NCI-H1930 (cell line): ENCODE measurements at regions not wholly inside any gene's neighbourhood (a gene's known extent, or its start where the extent isn't known, plus 50 kb on each side); places are given as distances from the start of the nearest gene placed in this dataset.

Experiments used
- DNase-seq, 2 experiments: peaks; one replicate each; lab custom pipeline; 2025; lab: John Stamatoyannopoulos, UW

DNA sequence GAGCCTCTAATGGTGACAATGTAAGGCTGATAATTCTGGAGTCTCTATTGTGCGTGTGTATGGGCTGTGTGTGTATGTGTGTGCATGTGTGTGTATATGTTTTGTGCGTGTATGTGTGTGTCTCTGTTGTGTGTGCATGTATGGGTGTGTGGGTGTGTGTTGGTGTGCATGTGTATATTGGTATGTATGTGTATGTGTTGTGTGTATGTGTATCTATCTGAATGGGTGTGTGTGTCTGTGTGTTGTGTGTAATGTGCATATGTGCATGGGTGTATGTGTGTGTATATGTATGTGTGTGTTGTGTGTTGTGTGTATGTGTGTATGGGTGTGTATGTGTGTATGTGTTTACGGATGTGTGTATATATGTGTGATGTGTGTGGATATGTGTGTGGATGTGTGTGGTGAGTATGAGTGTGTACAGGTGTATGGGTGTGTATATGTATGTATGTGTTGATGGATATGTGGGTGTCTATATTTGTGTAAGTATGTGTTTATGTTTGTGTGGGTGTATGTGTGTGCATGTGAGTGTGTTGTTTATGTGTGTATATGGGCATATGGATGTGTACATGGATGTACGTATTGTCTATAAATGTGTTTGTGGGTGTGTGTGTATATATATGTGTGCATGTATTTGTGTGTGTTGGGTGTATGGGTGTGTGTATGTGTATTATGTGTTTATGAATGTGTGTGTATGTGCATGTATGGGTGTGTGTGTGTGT lies 366.7 kb downstream of the UQCRFS1 start:
- DNase-seq, result no peak

DNA sequence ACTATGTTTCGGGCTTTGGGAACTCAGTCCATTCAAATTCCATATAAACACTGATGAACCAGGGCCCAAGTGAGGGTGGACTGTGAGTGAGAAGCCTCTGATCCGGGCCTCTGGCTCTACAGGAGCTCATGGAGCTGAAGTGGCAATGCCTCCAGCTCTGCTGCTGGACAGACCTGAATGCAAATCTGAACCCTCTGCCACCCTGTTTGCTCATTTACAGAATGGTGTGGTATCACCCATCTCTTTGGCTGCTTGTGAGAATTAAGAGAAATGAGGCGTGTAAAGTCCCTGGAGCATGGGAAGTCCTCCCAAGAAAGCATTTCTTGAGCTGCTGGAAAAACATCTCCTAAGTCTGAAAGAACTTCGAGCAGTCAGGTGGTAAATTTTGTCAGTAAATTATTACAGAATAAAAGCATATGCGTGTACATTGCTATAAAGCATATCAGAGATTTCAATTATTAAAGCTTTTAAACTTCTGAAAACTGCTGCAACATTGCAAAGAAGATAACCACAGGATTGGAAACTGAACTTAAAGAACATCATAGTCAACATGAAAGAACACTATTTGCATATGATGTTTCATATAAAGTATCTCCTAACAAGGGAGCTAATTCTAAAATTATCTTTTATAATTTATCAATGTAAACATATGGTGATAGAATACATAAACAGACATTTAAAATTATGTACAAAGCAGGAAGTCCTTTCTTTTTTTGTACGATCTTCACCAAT lies 369.0 kb downstream of the UQCRFS1 start:
- no peak for DNase-seq

DNA sequence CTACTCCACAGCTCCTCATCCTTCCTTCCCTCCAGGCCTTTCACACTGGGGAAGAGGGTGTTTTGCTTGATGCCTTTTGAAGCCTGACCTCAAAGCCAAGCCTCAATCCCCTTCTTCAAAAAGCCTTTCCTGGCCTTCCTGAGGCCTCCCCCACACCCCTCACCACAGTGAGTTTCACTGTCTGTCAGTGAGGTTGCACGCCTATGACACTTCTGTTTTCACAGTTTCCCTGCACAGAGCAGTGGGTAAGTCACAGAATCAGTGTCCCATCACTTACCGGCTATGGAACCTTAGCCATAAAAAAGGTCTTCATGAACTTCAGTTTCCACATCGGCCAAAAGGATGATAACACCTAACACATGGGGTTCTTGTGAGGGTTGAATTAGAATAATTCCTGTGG lies 371.4 kb downstream of the UQCRFS1 start:
- DNase-seq, result no peak

DNA sequence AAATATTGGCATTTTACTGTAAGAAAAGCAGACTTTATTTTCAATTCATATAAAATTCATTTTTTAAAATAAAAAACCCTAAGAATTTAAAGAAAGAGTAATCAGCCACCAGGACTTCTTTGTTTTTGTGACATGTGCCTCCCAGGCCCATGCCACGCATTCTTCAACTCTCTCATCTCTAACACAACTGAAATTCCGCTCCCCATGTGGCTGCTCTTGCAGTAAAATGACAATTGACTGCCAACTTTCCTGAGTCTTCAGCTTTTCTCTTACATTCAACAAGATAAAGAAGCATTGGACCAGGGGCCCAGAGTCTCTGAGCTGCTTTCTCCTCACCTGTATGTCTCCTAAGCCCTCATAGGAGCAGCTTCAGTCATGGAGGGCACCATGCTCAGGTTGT lies 372.1 kb downstream of the UQCRFS1 start:
- no peak for DNase-seq

DNA sequence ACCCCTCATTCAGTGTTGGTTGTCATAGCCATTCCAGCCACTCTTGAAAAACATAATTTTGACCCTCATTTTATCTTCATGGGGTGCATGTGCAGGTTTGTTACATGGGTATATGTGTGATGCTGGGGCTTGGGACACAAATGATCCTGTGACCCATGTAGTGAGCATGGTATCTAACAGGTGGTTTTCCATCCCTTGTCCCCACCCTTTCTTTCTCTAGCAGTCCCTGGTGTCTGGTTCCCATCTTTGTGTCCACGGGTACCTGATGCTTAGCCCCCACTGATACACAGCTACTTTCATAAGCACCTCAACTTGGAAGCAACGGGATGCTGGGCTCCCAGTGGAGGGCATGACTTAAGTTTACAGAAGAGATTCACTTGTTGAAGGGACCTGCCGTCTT lies 373.5 kb downstream of the UQCRFS1 start:
- DNase-seq, result no peak

DNA sequence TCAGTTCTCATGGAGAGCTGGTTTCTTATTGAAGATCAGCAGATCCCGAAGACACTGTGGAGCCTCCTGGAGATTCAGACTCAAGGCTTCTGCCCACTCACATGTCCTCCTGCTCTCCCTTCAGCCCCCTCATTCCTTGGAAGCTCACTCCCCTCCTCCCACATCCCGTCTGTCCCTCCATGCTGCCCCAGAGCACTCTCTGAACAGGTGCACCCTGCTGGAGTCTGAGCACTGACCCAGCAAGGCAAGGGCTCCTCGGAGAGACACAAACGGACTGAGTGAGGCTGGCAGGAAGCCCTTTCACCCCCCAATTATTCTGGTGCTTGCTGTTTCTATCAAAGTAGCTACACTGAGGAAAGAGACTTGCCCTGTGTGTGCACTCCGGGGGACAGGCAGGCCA lies 374.0 kb downstream of the UQCRFS1 start:
- no peak for DNase-seq

DNA sequence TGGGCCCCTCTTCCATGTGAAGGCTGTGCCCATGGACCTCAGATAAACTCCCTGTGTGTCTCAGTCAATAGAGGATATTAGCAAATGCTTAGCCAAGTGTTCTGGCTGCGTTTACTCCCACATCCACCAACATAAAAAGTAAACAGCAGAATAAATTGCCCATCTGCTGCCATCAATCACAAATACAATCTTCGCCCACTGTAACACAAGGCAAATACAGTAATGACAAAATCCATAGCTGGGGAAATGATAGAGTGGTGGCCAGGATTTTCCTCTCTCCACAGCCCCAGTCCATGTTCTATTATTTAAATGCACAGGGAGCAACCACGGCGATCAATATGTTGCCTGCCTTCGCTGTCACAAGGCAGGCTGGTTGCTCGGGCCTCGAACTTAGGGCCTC lies 376.5 kb downstream of the UQCRFS1 start:
- no peak for DNase-seq

DNA sequence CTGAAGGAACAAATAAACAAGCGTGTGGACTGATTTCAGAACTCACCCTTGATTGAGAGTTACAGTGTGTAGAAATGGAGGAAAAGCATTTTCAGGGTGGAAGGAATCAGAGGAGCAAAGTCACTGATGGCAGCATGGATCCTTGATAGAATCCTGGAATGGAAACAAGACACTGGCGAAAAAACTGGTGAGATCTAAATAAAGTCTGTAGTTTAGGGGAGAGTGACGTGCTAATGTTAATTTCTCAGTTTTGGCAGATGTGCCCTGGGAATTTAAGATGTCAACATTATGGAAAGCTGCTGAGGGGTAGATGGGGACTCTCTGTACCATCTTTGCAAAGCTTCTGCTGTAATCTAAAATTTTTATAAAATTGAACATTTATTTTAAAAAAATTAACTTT lies 378.0 kb downstream of the UQCRFS1 start:
- no peak for DNase-seq

DNA sequence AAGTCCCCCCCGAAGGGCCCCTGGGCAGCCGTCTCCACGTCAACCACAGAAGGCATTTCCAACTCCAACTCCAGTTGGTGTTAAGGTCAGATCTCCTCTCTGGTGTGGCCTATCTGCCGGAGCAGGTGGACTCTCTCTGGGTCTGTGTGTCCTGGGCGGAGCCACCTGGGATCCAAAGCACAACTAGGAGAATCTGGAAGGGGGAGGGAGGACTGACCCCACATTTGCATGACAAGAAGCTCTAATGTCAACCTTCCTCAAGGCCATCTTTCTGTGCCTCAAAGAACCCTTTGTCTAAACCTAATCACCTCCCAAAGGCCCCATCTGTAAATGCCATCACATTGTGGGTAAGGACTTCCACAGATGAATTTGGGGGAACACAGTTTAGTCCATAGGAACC lies 381.5 kb downstream of the UQCRFS1 start:
- no peak for DNase-seq

DNA sequence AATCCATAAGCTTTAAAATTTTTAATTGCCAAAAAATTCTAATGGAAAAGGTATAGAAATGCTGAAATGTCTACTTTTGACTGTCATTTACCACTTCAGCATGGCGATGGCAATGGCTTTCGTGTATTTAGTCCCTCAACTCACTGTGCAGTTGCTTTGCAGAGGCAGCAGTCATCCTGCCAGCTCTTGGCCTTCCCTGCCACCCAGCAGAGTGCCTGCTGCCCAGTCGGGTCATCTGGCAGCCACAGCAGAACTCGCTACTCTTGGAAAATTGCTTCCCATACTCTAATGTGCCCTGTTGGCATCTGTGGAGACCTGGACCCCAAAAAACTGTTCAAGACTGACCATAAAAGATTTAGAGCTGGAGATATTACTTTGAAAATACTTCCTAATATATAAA lies 383.2 kb downstream of the UQCRFS1 start:
- no peak for DNase-seq

DNA sequence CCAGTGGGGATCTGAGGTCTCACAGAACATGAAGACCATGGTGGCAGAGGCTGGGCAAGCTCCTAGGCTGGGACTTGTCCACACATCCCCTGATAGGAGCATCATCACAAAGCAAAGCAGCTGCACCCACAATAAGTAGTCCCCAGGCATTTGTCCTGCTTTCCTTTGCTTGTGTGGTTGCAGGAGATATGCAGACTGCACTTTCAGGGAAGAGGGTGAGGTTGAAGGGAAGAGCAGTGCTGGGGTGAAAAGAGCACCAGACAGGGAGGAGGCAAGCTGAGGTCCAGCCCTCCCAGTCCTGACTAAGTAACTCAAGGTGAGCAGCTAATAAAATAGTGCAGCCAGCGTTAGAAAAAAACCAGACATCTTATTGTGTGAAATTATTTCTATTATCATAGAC lies 383.6 kb downstream of the UQCRFS1 start:
- no peak for DNase-seq

DNA sequence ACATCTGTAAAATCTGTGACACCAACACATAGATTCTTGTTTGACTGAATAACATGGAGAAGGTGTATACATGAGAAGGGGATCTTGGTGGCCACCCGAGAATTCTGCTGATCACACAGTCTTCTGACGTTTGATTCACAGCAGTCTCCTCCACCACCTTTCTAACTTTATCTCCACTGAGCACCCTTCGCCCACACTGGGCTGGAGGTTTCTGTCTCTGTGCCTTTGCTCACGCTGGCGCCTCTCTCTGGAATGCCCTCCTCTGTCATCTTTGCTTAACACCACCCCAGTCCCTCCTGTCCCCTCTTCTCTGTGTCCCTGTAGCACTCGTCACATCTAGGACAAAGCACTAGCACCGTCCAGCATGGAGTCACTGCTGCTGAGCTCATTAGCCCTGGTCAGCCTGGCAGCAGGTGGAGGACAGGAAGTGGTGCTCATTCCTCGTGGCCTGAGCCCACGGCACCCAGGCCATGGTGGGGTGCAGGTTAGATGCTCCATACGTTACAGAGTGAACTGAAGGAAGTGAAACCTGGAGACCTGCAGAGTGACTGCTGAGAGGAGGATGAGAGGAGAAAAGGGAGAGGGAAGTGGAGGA lies 384.6 kb downstream of the UQCRFS1 start:
- no peak for DNase-seq

DNA sequence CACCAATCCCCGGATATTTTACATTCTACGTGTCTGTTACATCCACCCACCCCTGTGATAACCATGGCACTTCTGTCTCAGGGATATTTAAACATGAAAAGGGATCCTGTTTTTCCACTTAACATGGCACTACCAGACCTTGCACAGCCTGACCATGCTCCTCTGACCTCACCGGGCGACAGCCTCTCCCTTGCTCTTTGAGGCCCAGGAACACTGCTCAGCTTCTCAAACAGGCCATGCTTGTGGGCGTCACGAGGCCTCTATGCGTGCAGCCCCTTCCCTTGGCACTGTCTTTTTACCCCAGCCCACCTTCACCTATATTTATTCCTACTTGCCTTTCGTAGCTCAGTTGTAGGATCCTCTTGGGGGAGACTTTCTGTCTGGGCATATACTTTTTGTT lies 385.6 kb downstream of the UQCRFS1 start:
- no peak for DNase-seq

DNA sequence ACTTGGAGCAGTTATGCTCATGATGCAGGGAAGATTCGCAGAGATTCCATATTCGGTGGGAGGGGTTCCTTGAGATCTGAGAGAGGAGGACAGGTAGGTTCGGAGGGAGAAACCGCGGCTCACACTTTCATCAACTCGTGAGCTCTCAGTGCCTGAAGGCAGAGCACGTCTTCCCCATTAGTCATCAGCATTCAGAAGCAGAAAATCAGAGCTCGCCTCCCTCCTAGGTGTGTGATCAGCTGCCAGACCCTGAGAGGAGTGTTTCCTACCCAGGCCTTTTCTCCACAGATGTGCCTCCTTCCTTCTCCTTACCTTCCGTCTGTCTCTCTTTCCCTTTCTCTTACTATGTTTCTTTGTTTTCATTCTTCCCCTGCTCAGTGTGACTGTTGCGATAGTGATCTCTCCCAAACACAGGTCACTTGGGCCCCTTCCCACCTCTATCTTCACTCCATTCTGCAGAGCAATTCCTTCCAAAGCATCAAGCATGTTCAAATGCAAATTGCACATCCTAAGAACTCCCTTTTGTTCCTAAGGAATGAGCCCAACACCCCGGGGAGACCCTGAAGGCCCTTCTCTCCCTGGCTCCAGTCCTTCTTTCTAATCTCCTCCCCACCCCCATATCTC lies 389.5 kb downstream of the UQCRFS1 start:
- no peak for DNase-seq

DNA sequence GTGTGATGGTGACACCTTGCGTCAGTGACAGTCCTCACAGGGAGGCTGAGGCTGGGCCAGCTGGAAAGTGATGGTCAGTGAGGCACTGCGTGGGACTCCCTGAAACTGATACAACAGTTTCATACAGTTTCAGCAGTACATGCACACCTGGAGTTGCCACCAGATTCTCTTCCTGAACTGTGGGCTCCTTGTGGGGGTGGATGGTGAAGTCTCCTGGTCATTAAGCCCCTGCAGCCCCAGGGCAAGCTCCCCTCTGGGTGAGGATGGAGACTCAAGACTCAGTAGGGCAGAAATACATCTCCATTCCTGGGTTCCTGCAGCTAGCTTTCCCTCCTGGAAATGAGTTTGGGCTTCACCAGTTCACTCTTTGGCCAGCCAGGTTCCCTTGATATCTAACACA lies 392.7 kb downstream of the UQCRFS1 start:
- DNase-seq, result no peak

DNA sequence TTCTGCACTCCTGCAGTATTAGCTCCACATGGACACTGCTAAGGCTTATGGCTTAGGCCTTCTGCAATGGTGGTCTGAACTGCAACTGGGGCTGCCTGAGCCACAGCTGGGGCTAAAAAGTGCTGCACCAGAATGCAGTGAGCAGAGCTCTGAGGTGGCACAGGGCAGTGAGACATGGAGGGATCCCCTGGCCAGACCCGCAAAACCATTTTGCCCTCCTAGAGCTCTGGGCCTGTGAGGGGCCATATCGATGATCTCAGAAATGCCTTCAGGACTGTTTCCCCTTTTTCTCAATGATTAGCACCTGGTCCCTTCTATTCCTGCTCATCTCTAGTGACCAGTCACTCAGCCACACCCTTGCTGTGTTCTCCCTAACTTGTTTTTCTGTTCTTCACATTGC lies 397.7 kb downstream of the UQCRFS1 start:
- DNase-seq, result no peak

DNA sequence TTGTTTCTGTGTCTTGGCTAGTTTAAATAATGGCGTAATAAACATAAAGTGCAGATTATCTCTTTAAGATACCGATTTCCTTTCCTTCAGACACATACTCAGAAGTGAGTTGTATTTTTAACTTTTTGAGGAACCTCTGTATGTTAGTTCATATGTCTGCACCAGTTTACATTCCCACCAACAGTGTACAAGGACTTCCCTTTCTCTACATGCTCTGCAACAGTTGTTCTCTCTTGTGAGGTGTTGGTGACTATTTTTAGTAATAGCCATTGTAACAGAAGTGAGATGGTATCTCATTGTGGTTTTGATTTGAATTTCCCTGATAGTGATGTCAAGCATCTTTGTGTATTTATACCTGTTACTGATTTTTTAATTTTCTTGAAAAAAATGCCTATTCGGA lies 418.6 kb downstream of the UQCRFS1 start:
- DNase-seq, result no peak

DNA sequence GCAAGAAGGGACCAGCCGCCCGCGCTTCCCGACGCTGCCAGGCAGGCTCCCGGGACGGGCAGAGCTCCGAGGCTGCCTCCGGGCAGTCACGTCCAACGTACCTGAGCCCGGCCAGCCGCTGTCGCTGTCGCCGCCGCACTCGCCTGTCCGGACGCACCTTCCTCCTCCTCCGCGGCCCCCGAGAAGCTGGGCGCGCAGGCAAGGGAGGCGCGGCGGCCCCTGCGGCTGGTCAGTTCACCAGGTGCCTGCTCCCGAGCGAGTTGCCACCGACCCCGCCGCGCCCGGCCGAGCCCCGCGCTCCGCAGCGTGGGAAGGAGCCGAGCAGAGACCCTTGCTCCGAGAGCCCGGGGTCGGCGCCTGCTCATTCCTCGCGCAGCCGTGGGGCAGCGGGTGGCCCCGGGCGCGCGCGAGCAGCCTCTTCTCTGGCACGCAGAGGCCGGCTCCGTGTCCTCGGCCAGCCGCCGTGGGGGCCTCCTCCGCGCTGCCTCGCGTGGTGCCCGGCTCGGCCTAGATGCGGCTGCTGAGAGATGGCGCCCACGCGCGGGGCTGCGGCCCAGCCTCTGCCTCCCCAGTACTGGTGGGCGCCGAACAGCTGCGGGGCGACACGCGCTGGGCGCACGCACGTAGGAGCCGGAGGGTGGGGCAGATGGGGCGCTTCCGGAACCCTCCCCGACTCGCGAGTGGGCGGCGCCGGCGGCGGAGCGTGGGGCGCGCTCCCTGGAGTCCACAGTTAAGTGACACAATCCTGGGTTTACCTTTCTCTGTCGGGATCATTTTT lies 419.4 kb downstream of the UQCRFS1 start:
- peak in 1 of 2 experiments; percentile 8 for DNase-seq

DNA sequence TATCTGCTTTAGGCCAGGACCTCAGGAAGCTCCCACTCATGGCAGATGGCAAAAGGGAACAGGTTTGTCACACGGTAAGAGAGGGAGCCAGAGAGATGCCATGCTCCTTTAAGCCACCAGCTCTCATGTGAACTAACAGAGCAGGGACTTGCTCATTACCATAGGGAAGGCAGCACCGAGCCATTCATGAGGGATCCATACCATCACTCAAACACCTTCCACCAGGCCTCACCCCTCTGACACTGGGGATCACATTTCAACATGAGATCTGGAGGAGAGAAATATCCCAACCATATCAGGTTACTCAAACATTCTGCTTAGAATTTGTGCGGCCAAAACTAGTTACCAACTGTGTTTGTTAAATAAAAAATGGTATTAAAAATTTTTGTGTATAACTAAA lies 427.0 kb downstream of the UQCRFS1 start:
- no peak for DNase-seq

DNA sequence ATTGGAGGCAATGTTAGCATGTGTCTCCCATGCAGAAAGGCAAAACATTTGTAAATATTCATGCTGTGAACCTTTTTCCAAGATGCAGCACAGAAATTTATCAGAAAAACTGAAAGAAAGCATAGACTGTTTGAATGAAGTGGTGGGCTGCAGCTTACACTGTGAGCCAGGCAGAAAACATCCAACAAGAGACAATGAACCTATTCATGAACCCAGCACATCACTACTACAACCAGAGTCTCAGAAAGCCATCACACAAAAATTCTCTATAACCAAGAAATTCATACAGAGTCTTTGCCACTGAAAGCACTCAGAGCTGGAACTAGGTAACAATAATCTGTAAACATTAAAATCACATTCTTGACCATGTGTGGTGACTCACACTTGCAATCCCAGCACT lies 448.9 kb downstream of the UQCRFS1 start:
- DNase-seq, result no peak

DNA sequence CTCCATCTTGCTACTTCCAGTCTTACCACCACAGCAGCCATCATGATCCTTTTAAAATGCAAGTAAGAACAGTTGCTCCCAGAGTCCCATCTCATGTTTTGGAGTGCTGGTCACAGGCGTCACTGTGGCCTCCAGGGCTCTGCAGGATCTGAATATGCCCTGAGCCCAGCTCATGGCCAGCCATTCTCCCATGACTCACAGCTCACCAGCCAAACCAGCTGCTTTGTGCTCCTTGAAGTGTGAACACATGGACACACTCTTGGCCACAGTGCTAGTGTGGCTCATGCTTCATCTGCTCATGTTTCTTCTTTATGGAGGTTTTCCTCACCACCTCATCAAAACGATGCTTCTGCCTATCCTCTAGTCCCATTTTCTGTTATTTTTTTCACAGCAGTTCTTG lies 466.5 kb downstream of the UQCRFS1 start:
- DNase-seq, result no peak

DNA sequence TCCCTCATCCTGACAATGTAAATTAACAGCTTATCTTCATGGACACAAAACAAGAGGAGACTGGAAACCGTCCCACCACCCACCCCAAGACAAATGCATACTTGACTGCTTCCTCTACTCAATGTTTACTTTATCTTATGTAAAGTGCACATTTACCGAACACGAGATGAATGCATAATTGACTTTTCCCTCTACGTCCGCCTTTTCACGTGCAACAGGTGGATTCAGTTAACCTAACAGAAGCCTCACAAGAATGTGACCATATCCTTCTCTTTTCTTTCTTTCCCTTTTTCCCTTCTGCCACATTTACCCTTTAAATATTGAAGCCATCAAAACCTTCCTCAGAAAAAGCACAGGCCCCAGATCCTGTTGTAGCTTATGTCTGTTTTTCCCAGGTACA lies 468.0 kb downstream of the UQCRFS1 start:
- no peak for DNase-seq
